Breast epithelium (tissue), 3 donors: ENCODE measurements at regions not wholly inside any gene's neighbourhood (a gene's known extent, or its start where the extent isn't known, plus 50 kb on each side); places are given as distances from the start of the nearest gene placed in this dataset.

Experiments
- CTCF ChIP-seq, 3 donors: fragments of 450-650 bp; IDR thresholded peaks; one replicate each; pipeline ENCODE4 v1.5.1; 2016 to 2017; ENCODE audit warnings: antibody characterized with exemption in 3 of 3, mild to moderate bottlenecking in 3 of 3, moderate library complexity in 3 of 3
- POLR2A ChIP-seq: fragments of 450-650 bp; IDR thresholded peaks from one replicate; pipeline ENCODE4 v1.6.1; 2016; ENCODE audit warnings: antibody characterized with exemption, mild to moderate bottlenecking, moderate library complexity
- POLR2AphosphoS5 ChIP-seq, 3 donors: sonication (generic); formaldehyde crosslinking; IDR thresholded peaks; one replicate each; pipeline ENCODE4 v1.6.1; 2017; ENCODE audit warnings: antibody characterized with exemption in 3 of 3

GRCh38 chr6:15108383-15108715, 137.5 kb upstream of the JARID2 start:
- TF ChIP-seq POLR2A, result no peak
- no peak for TF ChIP-seq CTCF (IDR thresholded peaks at IDR 0.05)
- no peak for TF ChIP-seq POLR2AphosphoS5 (IDR thresholded peaks at IDR 0.05)
